NCI-H1417 treated with DMSO at 0.1 percent for 48 hours (cell line): ENCODE measurements at regions not wholly inside any gene's neighbourhood (a gene's known extent, or its start where the extent isn't known, plus 50 kb on each side); places are given as distances from the start of the nearest gene placed in this dataset.
"Not testable (repeated sequence)": the region's sequence is repeated elsewhere in the genome, so short reads cannot be mapped to it uniquely, and the experiment has no call there.

Experiments
- DNase-seq: peaks from one replicate; lab custom pipeline; 2025; lab: John Stamatoyannopoulos, UW

DNA sequence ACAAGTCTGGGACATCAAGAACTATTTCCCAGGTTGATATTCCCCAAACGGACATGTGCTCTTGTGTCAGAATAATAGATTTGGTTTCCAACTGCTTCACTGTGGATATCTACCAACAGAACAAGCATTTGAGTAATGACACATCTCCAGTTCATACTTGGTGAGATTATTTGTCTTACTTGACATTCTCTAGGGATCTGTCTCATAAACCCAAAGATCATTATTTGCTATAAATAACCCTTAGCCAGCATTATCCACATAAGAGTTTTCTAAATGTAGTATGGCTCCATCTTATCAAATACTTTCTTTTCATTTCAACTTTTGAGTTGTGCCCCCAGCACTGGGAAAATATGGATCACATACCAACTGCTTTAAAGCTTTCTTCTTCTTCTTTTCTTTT is 1063.9 kb upstream of the CDH18 start:
- DNase-seq, result no peak

DNA sequence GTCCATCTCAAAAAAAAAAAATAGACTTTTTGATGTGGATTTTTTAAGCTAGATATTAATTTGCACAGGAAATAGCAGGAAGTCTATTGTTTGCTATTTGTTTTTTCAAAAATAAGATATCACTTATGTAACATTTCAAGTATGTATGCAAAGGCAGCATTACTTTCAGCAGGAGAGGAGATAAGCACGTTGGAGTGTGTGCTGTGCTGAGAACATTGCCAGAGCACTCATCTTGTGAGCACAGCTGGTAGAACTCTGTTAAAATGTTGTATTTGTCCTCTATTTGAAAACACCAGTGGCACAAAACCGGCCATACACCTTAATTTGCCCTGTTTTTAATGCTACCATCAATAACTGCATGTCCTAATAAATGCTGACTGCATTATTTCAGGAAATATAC is 1061.9 kb upstream of the CDH18 start:
- no peak for DNase-seq

DNA sequence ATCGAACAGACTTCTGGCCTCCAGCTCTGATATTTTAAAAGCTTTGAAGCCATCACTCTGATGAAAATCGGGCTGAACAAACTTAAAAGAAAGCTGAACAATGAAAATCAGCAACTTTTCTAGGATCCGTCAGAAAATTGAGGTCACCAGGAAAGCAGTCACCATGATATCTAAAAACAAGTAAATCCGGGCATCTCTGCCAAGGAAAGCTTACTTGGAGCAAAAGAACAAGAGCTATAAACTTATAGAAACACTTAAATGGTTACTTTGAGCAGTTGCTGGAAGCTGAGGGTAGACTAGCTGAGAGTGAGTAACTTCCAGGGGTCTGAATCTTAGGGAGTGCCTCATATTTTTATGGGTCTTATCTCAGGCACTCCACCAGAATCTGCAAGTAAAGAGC is 1043.0 kb upstream of the CDH18 start:
- no peak for DNase-seq

DNA sequence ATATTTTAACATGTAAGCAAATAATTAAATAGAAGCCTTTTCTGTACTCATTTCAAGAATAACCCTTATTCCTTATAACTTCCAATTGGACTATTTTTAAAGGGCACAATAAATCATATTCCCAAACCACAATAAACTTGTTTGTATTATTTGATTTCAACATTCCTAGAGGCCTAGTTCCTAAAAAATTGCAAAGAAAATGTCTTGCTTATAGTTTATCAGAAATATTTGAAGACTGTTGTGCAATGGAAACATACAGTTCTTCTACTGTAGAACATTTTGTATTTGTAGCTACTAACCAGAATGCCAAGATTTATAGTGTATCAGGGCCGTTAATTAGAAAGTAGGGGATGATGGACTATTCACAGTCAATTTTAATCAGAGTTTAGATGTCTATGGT is 1037.0 kb upstream of the CDH18 start:
- no peak for DNase-seq

DNA sequence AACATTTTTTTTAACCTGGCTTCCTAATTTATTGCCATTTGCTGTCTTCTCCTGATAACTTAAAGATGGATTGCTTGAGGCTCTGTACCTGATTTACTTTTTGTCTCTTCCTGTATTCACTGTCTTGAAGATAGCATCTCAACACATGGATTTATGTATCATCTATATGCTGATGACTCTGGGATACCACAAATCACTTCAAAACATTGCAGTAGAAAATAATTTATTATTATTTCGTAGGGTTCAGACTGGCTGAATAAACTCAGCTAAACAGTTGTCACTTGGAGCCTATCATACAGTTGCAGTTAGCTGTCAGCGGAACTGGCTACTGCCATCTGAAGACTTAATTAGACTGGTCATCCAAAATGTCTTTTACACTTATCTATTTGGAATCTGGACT is 1025.2 kb upstream of the CDH18 start:
- DNase-seq, result no peak

DNA sequence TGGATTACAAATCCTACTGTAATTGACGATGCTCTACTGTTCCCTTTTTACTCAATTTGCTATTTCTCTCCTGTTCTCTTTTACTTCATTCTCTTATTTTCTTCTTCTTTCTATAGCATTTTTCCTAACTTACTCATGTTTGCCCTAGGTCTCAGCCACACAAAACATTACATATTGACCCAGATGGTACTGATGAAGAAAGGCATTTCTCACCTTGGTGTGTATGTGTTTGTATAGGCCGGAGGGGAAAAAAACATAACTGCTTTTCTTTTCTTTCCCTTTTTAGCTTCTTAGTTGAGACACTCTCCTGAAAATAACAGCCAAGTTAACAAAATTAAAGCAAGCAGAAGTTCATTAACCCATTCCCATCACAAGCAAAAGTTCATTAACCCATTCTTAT is 1019.8 kb upstream of the CDH18 start:
- no peak for DNase-seq

- not testable (repeated sequence) for DNase-seq
These were observed 1000.9 kb upstream of the CDH18 start for GRCh38 chr5:20988933-20989332.

GRCh38 chr5:20985754-20986153 is 997.8 kb upstream of the CDH18 start:
- no peak for DNase-seq

DNA sequence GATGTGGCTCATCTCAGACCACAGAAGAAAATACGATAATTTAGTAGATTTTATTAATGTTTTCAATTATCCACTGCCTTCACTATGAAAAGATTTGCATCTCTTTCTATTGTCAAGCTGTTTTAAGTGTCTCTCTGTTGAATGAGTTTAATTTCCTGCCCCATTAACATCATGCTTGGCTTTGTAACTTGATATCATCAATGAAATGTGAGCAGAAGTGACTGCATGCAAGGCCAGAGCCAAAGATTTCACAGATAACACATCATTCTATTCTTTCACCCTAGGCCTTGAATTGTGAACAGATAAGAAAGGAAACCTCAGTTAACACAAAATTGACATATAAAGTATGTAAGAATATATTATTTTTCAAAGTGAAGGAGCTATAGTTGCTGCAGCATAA is 986.4 kb upstream of the CDH18 start:
- DNase-seq, result peak; percentile 14

DNA sequence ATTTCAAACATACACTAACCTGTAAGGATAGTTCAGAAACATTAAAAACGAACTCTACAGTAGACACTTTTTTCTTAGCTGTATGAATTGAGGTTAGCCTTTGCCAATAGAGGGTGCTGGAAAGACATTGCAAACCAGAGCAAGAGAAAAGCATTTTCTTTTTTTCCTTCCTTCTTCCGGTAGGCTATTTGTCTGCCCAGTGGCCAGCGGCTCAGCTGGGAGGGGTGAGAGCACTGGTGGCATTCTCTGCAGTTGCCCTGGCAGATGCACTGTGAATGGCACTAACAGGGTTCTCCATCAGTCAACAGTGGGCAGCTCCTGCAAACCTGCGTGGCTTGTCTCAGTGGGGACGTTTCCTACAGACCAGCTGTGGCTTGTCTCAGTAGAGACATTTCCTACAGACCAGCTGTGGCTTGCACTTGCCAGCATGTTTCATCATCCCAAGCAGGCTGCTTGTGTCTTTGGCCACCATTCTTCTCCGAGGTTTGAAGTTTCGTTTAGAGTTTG is 984.5 kb upstream of the CDH18 start:
- no peak for DNase-seq

DNA sequence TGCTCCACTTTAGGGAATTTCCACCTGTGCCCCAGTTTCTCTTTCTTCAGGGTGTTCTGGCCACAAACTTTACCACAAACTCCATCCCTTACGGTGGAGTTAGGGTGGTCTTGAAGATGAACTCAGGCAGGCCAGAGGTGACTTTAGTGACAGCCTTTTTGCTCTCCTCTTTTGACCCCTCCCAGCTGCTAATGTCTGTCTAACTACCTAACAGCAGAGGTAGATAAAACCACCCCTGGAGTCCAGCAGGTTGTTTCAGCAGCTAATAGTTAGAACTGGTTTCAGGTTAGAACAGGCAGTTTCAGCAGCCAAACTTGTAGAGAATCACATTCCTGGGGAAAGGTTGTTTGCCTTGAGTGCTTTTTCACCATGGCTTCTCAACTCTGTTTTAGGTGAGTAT is 971.3 kb upstream of the CDH18 start:
- no peak for DNase-seq

GRCh38 chr5:20958641-20959040 is 970.6 kb upstream of the CDH18 start:
- DNase-seq, result no peak

GRCh38 chr5:20956134-20956533 is 968.1 kb upstream of the CDH18 start:
- no peak for DNase-seq

DNA sequence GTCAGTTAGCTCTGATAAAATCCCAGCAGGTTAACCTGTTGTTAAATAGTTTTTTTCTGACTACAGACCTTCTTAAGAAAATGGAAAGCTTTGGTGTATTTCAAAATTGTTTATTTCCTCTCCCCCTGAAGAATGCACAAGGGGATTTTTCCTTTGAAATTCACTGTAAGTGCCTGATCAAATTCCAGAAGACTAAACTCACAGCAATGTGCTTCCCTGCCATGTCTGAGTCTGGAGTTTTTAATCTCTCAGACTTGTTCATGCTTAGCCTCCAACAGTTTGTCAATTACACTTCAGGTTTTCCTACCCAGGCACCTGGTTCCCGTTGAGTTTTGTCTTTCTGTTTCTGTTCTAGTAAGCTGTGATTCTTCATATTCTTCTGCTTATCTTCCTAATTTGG is 961.6 kb upstream of the CDH18 start:
- DNase-seq, result no peak

- DNase-seq, result not testable (repeated sequence)
These were observed 955.4 kb upstream of the CDH18 start for GRCh38 chr5:20943183-20943971.

DNA sequence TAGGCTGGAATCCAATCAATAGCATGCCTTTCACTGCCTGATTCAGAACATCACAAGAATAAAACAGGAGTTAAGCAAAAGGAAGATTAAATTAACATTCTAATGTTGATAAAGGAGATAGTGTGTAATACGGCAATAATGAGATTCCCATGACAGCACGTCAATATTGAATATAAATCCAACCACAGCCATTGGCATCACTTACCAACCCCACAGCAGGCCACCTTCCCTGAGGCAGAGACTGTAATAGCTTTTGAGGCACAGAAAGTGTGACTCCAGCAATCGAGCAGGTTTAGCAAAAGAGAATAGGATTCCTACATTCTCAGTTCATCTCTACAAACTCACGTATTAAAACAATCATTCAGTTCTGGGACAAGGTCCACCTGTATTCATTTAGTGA is 954.6 kb upstream of the CDH18 start:
- DNase-seq, result not testable (repeated sequence)

DNA sequence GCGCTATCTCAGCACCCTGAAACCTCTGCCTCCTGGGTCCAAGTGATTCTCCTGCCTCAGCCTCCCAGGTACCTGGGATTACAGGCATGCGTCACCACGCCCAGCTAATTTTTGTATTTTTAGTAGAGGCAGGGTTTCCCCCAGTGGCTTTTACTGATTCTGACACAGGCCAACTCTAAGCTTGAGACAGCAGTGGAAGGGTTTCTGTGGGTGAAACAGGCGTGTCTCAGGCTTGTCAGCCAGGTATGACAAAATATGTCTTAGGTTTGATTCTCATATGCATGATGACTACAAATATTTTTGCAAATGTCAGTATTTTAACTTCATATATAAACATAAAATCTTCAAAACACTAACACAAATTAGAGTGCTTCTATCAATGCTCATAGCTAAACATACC is 952.8 kb upstream of the CDH18 start:
- not testable (repeated sequence) for DNase-seq

- not testable (repeated sequence) for DNase-seq
These were observed 902.9 kb upstream of the CDH18 start for GRCh38 chr5:20890936-20891335.

- DNase-seq, result not testable (repeated sequence)
These were observed 887.7 kb upstream of the CDH18 start for GRCh38 chr5:20875726-20876125.

GRCh38 chr5:20865892-20866291 is 877.9 kb upstream of the CDH18 start:
- DNase-seq, result not testable (repeated sequence)

DNA sequence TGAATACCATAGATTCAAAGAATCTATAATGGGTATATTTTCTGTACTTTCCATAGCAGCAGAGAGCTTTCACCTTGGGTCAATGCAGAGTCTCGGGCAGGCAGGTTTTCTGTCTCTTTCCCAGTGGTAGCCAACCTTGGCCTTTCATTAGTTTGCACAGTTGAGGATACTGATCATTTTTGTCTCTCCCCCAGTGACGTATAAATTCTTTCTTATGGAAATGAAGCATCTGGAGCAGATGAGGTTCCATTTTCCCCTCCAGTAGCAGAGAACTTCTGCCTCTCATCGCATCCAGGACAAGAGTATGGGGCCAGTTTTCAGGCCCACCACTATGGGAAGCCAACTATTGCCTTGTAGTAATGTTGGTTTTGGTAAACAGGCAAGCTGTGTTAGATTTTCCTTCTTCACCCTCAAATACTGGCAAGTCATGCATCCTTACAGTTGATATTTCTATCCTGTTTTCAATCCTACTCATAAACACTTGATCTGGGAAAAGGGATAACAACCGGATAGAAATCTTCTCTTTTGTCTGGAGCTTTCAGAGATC is 845.2 kb upstream of the CDH18 start:
- DNase-seq, result no peak

- DNase-seq, result no peak
These were observed 844.4 kb upstream of the CDH18 start for GRCh38 chr5:20832204-20833080.

GRCh38 chr5:20825951-20826350 is 838.0 kb upstream of the CDH18 start:
- DNase-seq, result not testable (repeated sequence)
